SU-DHL-6 (cell line): ENCODE measurements at regions not wholly inside any gene's neighbourhood (a gene's known extent, or its start where the extent isn't known, plus 50 kb on each side); places are given as distances from the start of the nearest gene placed in this dataset.

ENCODE experiments used
- EZH2phosphoT487 ChIP-seq: fragments of 200-600 bp; sonication (generic), shearing (Covaris generic); conservative IDR thresholded peaks from 2 replicates; pipeline ENCODE4 v1.6.1; 2018; ENCODE audit warnings: mild to moderate bottlenecking, antibody characterized with exemption, low read length, moderate library complexity, mixed read lengths
- TF ChIP-seq, protein P1 (sequence below): fragments of 200-600 bp; sonication (generic); IDR thresholded peaks from one replicate; pipeline ENCODE4 v1.5.1; 2017; ENCODE audit warnings: antibody characterized with exemption, mild to moderate bottlenecking, low read length, moderate library complexity; ENCODE audit not compliant: insufficient read depth, poor library complexity, severe bottlenecking

DNA sequence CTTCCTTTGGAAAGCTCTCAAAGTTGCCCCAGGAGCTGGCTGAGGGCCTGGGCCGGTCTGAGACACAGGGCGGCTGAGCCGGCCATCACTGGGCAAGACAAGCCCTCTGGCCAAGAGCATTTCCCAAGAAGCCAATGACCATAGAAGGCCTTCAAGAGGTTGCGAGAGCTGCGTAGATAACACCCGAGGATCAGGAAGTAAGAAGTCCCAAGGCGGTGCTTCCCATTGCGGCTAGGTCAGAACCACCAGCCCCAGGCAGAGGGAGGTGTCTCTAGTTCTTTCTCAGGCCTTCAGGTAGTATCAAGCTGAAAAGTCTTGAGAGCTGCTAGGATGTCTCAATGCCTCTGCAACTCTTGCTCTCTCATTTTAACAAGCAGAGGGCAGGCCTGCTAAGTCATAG, 54.0 kb upstream of the C5orf58 start:
- TF ChIP-seq, protein P1, sequence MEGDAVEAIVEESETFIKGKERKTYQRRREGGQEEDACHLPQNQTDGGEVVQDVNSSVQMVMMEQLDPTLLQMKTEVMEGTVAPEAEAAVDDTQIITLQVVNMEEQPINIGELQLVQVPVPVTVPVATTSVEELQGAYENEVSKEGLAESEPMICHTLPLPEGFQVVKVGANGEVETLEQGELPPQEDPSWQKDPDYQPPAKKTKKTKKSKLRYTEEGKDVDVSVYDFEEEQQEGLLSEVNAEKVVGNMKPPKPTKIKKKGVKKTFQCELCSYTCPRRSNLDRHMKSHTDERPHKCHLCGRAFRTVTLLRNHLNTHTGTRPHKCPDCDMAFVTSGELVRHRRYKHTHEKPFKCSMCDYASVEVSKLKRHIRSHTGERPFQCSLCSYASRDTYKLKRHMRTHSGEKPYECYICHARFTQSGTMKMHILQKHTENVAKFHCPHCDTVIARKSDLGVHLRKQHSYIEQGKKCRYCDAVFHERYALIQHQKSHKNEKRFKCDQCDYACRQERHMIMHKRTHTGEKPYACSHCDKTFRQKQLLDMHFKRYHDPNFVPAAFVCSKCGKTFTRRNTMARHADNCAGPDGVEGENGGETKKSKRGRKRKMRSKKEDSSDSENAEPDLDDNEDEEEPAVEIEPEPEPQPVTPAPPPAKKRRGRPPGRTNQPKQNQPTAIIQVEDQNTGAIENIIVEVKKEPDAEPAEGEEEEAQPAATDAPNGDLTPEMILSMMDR, result no peak
- no peak for TF ChIP-seq EZH2phosphoT487
